A549 (cell line): ENCODE measurements at regions not wholly inside any gene's neighbourhood (a gene's known extent, or its start where the extent isn't known, plus 50 kb on each side); places are given as distances from the start of the nearest gene placed in this dataset.

Experiments used
- ATAC-seq, 2 experiments: fragments of 200-7000 bp in 1 of 2; fragments of >200 bp in 1 of 2; cut with Nextera tagmentation in 1 of 2; cut with Tn5 transposase in 1 of 2; 3 replicates each; pipeline versions ENCODE4 v1.8.0 to v1.9.1; 2018 to 2020; ENCODE audit warnings: mild to moderate bottlenecking in 1 of 2, moderate library complexity in 1 of 2
- CTCF ChIA-PET: fragments of 300-600 bp; sonication (Branson Sonifier 250); formaldehyde crosslinking; extraction: SDS; loops from one replicate; lab custom pipeline; 2021; ENCODE audit warnings: antibody characterized with exemption, inconsistent platforms; lab: Yijun Ruan, JAX
- POLR2A ChIA-PET: fragments of 350-600 bp; formaldehyde crosslinking; extraction: SDS; loops from one replicate; lab custom pipeline; 2021; ENCODE audit warnings: antibody characterized with exemption, inconsistent platforms; lab: Yijun Ruan, JAX
- DNase-seq, 2 experiments: peaks; one replicate each; pipeline versions ENCODE4 v3.0.0 to v3.0.0-alpha.2; 2011 to 2016; ENCODE audit warnings: low read depth in 1 of 2, low spot score in 1 of 2
- FAIRE-seq: peaks from 2 replicates; lab custom pipeline; 2011; peaks lifted over from hg19 to GRCh38; lab: Jason Lieb, UNC
- H3K27ac ChIP-seq, 2 experiments: fragments of >200 bp; sonication (Bioruptor Twin); formaldehyde crosslinking; 3 replicates each; pipeline ENCODE4 v1.5.1; 2016 to 2017
- H3K4me1 ChIP-seq: fragments of >200 bp; sonication (Bioruptor Twin); formaldehyde crosslinking; 3 replicates; pipeline ENCODE4 v1.6.1; 2016
- H3K4me2 ChIP-seq: fragments of >200 bp; sonication (Bioruptor Twin); formaldehyde crosslinking; 3 replicates; pipeline ENCODE4 v1.6.1; 2016
- H3K4me3 ChIP-seq: fragments of >200 bp; sonication (Bioruptor Twin); formaldehyde crosslinking; 3 replicates; pipeline ENCODE4 v1.5.1; 2016
- H3K9me3 ChIP-seq: fragments of >200 bp; sonication (Bioruptor Twin); formaldehyde crosslinking; 3 replicates; pipeline ENCODE4 v1.6.1; 2016
- BCL3 ChIP-seq: fragments of >200 bp; sonication (Bioruptor Twin); formaldehyde crosslinking; IDR thresholded peaks from 3 replicates; pipeline ENCODE4 v1.6.1; 2016
- CBX2 ChIP-seq: fragments of 200-600 bp; sonication (generic); IDR thresholded peaks from 2 replicates; pipeline ENCODE4 v1.6.1; 2016; ENCODE audit warnings: low read depth, mild to moderate bottlenecking, borderline replicate concordance
- CEBPB ChIP-seq, 2 experiments: fragments of >200 bp in 1 of 2; sonication (Bioruptor Twin) in 1 of 2; formaldehyde crosslinking in 1 of 2; IDR thresholded peaks; 2 replicates each; pipeline ENCODE4 v1.6.1; 2012 to 2016
- E2F6 ChIP-seq: IDR thresholded peaks from 2 replicates; pipeline ENCODE4 v1.6.1; 2012; ENCODE audit warnings: low read depth, borderline replicate concordance
- FOSB ChIP-seq: fragments of 250-450 bp; sonication (Bioruptor Pico); IDR thresholded peaks from 2 replicates; pipeline ENCODE4 v1.5.0; 2020; ENCODE audit warnings: mild to moderate bottlenecking, moderate library complexity
- HES2 ChIP-seq: fragments of >200 bp; sonication (Bioruptor Twin); formaldehyde crosslinking; IDR thresholded peaks from 2 replicates; pipeline ENCODE4 v1.6.1; 2016
- HOXB13 ChIP-seq: fragments of 250-450 bp; sonication (Bioruptor Pico); IDR thresholded peaks from 2 replicates; pipeline ENCODE4 v1.5.0; 2020; ENCODE audit warnings: low read depth, mild to moderate bottlenecking, moderate library complexity
- MAZ ChIP-seq: fragments of 150-350 bp; IDR thresholded peaks from 2 replicates; pipeline ENCODE4 v1.6.1; 2014; ENCODE audit warnings: antibody characterized with exemption, low read depth, low read length, borderline replicate concordance
- NPAS2 ChIP-seq: fragments of 250-450 bp; sonication (Bioruptor Pico); IDR thresholded peaks from 2 replicates; pipeline ENCODE4 v1.8.0; 2022; ENCODE audit warnings: mild to moderate bottlenecking, moderate library complexity, borderline replicate concordance
- REST ChIP-seq: fragments of 200-600 bp; sonication (generic); IDR thresholded peaks from 2 replicates; pipeline ENCODE4 v1.6.1; 2016; ENCODE audit warnings: antibody characterized with exemption, mild to moderate bottlenecking, moderate library complexity
- ZC3H11A ChIP-seq: fragments of 450-650 bp; IDR thresholded peaks from 2 replicates; pipeline ENCODE4 v1.6.1; 2014; ENCODE audit warnings: antibody characterized with exemption, mild to moderate bottlenecking
- ZSCAN20 ChIP-seq: fragments of 250-450 bp; sonication (Bioruptor Pico); IDR thresholded peaks from 2 replicates; pipeline ENCODE4 v1.8.0; 2022; ENCODE audit warnings: mild to moderate bottlenecking, moderate library complexity
- WGBS: methylation state at CpG from one replicate; pipeline ENCODE4 v1.1.6; 2017; ENCODE audit errors: missing lambda C conversion rate; 5-methylcytosine and 5-hydroxymethylcytosine counted together
- TF ChIP-seq, protein P1 (sequence below): fragments of 250-450 bp; sonication (Bioruptor Pico); IDR thresholded peaks from 2 replicates; pipeline ENCODE4 v1.5.0; 2021; ENCODE audit warnings: mild to moderate bottlenecking, moderate library complexity, borderline replicate concordance
- TF ChIP-seq, protein P2 (sequence below): fragments of 250-450 bp; sonication (Bioruptor Pico); IDR thresholded peaks from 2 replicates; pipeline ENCODE4 v1.5.0; 2020; ENCODE audit warnings: low read depth, mild to moderate bottlenecking, moderate library complexity
- TF ChIP-seq, protein P3 (sequence below): fragments of 150-350 bp; IDR thresholded peaks from 2 replicates; pipeline ENCODE4 v1.6.1; 2014; ENCODE audit warnings: low read depth, mild to moderate bottlenecking, low read length
- TF ChIP-seq, protein P4 (sequence below): IDR thresholded peaks from 2 replicates; pipeline ENCODE4 v1.6.1; 2012

DNA sequence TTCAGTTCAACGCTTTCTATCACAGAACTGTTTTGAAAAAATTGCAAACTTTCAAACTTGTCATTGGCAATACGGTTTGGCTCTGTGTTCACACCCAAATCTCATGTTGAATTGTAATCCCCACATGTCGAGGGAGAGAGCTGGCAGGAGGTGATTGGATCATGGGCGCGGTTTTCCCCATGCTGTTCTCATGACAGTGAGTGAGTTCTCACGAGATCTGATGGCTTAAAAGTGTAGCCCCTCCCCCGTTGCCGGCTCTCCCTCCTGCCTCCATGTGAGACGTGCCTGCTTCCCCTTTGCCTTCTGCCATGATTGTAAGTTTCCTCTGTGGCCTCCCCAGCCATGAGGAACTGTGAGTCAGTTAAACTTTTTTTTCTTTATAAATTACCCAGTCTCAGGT lies 1144.0 kb downstream of the BRD1 start:
- H3K4me2 ChIP-seq, result no peak overlapping the region
- no peaks in the 10 kb centered on the region for H3K9me3 ChIP-seq
- no peaks in the 10 kb centered on the region for H3K4me1 ChIP-seq
- ATAC-seq, result no peak
- TF ChIP-seq HOXB13 (CRISPR knock-in tag) (no peak), FOSB (no peak), CBX2 (no peak), E2F6 (no peak), HES2 (no peak), NPAS2 (CRISPR knock-in tag) (no peak), REST (no peak), MAZ (no peak), ZC3H11A (no peak), CEBPB (IDR thresholded peaks at IDR 0.05) (no peak), ZSCAN20 (CRISPR knock-in tag) (no peak), BCL3 (no peak)
- TF ChIP-seq, protein P1, sequence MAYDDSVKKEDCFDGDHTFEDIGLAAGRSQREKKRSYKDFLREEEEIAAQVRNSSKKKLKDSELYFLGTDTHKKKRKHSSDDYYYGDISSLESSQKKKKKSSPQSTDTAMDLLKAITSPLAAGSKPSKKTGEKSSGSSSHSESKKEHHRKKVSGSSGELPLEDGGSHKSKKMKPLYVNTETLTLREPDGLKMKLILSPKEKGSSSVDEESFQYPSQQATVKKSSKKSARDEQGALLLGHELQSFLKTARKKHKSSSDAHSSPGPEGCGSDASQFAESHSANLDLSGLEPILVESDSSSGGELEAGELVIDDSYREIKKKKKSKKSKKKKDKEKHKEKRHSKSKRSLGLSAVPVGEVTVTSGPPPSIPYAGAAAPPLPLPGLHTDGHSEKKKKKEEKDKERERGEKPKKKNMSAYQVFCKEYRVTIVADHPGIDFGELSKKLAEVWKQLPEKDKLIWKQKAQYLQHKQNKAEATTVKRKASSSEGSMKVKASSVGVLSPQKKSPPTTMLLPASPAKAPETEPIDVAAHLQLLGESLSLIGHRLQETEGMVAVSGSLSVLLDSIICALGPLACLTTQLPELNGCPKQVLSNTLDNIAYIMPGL, result no peak
- TF ChIP-seq, protein P2, sequence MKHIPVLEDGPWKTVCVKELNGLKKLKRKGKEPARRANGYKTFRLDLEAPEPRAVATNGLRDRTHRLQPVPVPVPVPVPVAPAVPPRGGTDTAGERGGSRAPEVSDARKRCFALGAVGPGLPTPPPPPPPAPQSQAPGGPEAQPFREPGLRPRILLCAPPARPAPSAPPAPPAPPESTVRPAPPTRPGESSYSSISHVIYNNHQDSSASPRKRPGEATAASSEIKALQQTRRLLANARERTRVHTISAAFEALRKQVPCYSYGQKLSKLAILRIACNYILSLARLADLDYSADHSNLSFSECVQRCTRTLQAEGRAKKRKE, result no peak
- TF ChIP-seq, protein P3, sequence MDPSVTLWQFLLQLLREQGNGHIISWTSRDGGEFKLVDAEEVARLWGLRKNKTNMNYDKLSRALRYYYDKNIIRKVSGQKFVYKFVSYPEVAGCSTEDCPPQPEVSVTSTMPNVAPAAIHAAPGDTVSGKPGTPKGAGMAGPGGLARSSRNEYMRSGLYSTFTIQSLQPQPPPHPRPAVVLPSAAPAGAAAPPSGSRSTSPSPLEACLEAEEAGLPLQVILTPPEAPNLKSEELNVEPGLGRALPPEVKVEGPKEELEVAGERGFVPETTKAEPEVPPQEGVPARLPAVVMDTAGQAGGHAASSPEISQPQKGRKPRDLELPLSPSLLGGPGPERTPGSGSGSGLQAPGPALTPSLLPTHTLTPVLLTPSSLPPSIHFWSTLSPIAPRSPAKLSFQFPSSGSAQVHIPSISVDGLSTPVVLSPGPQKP, result no peak
- TF ChIP-seq, protein P4, sequence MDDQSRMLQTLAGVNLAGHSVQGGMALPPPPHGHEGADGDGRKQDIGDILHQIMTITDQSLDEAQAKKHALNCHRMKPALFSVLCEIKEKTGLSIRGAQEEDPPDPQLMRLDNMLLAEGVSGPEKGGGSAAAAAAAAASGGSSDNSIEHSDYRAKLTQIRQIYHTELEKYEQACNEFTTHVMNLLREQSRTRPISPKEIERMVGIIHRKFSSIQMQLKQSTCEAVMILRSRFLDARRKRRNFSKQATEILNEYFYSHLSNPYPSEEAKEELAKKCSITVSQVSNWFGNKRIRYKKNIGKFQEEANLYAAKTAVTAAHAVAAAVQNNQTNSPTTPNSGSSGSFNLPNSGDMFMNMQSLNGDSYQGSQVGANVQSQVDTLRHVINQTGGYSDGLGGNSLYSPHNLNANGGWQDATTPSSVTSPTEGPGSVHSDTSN, result no peak
- WGBS, result 62% methylated on average over 8 of the region's 9 CpGs
- no peak overlapping the region for H3K27ac ChIP-seq
- FAIRE-seq, result no peak
- H3K4me3 ChIP-seq, result no peak overlapping the region
- ChIA-PET CTCF (no interaction called here), POLR2A (no interaction called here)
- no peak for DNase-seq
